GM19438 (cell line): ENCODE measurements at regions not wholly inside any gene's neighbourhood (a gene's known extent, or its start where the extent isn't known, plus 50 kb on each side); places are given as distances from the start of the nearest gene placed in this dataset.
"Not testable (repeated sequence)": the region's sequence is repeated elsewhere in the genome, so short reads cannot be mapped to it uniquely, and the experiment has no call there.

Experiments
- ATAC-seq: cut with Tn5 transposase; IDR thresholded peaks from one replicate; pipeline ENCODE4 v1.9.1; 2021; ENCODE audit warnings: low read depth; ENCODE audit not compliant: unreplicated experiment

DNA sequence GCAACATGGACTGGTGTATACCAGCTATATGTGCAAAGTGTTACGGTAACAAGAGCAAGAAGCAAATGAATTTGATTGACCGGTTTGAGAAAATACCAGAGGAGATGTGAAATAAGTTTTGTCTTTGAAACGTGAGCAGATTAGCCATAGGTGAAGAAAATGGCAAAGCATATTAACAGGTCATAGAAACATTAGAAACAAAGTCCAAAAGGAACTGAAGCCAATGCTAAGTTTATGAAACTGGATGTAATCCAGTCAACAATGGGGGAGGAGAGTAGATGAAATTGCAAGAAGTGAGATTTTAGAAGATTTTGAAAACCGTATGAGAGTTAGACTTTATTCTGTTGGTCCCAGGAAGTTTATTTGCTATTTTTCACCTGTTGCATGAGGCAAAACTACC, 1315.4 kb upstream of the CHAC2 start:
- ATAC-seq = no peak

DNA sequence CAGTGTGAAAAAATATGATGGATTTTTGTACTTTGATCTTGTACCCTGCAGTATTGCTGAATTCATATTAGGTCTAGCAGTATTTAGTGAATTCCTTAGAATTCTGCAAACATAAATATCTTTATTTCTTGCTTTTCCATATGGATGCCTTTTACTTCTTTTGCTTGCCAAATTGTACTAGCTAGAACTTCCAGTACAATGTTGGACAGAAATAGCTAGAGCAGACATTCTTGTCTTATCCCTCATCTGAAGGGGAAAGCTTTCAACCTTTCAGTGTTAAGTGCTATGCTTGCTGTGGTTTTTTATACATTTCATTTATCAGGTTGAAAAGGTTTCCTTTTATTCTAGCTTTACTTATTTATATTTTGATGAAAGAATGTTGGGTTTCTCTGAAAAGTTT, 1321.9 kb upstream of the CHAC2 start:
- no peak for ATAC-seq

DNA sequence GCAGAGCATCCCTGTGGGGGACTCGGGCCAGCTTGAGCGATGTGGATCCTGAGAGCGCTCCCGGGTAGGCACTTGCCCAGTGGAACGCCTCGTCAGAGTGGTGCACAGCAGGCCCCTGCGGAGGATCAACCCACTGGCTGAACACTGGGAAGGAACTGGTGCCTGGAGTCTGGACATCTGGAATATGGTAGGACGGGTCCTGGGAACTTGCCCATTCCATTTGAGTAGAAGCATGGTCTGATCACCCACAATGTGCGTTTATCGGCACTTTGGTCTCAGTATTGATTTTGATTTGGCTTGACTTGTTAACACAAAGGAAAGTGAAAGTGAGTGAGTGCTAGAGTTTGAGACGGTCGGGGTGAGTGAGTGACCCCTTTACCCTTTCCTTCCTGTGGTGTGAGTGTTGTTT, 1336.2 kb upstream of the CHAC2 start:
- no peak for ATAC-seq

DNA sequence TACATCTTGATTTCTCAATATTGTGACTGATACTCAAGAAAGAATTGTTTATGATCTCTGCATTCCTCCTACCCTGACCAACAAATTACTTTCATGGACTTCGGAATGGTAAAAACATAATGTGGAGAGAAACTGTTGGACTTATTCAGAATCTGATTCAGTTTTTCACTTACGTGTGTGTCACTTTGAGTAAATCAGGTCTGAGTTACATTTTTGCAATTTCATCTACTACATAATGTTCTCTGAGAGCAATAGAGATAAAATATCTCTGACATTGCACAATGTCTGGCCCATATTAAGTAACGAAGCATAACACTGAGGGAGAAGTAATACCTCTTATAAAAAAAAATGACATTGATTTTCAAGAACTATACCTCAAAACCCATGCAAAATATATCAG, 1337.9 kb upstream of the CHAC2 start:
- no peak for ATAC-seq

DNA sequence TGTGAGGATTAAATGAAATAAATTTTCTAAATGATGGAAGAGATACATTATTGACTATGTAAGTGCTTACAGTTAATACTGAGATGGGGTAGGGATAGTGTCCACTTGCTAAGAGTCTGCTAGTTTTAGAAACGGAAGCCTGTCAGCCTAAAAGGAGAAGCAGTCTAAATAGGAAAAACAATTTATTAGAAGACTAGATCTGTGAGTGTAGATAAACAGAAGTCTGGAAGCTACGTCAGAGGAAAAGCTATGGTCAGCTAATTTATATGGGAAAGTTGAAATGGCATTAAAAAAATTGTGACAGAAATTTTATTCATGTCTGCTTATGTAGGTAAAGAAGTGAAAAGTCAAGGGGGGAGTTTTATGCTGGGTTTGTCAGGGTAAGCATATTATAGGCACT, 1338.4 kb upstream of the CHAC2 start:
- ATAC-seq = no peak

DNA sequence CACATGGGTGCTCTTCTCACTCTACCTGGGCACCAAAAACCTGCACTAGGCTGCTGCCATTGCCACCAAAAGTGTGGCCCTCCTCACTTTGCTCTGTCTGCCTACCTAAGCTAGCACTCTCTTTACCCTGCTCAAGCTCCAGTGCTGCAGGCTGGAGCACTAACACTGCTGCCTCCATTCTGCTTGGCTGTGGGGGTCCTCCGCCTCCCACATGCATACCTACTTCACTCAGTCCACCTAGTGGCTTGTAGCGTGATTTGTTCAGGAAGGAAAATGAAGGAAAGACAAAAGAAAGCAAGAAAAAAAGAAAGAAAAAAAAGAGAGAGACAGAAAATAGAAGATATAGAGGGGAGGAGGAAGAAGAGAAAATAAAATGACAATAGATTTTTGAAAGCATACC, 1339.4 kb upstream of the CHAC2 start:
- ATAC-seq = no peak

DNA sequence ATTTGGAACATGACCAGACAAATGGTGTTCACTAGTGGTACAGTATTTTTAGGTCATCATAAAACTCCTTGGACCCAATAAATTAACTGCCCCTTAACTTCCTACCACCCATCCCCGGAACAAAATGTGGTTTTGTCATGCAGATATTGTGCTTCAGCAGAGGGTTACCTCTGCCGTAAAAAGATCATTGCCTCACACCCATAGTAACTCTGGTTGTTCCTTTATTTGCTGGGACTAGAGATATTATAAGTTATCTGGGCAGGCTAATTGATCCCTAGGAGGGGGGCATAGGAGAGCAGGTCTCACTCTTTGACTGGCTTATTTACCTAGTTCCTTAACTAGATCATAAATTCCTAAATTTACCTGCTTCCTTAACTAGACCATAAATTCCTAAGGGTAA, 1343.9 kb upstream of the CHAC2 start:
- ATAC-seq = no peak

DNA sequence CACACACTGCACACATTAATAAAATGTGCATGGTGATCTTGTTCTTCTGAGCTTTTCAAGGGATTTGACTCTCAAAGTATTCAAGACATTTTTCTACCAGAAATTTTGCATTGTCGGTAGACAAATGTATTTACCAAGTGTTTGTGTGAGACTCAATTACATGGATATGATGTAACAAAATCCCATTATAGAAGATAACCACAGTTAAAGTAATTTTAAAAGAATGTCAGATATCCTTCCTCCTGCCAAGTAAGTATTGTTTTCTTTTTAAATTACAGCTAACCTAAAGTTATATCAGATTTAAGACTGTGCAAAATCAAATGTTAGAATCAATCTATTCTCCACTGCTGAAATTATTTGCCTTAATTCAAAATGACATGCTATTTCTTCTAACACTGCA, 1344.5 kb upstream of the CHAC2 start:
- ATAC-seq = no peak

DNA sequence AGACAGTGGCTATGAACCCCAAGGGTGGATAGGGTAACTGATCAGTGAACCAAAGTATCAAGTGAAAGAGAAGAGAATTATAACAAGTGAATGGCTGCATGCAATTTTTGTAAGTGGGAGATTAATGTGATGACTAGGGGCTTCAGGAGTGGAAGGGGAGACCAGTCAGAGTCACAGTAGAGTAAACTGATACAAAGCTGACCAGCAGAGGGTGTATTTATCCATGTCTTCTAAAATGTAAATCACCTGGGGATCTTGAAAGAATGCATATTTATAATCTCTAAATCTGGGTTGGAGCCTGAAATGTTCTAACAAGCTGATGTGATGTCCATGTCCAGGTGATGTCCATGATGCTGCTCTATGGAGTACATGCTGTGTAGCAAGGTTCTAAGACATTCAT, 1351.3 kb upstream of the CHAC2 start:
- ATAC-seq = no peak

DNA sequence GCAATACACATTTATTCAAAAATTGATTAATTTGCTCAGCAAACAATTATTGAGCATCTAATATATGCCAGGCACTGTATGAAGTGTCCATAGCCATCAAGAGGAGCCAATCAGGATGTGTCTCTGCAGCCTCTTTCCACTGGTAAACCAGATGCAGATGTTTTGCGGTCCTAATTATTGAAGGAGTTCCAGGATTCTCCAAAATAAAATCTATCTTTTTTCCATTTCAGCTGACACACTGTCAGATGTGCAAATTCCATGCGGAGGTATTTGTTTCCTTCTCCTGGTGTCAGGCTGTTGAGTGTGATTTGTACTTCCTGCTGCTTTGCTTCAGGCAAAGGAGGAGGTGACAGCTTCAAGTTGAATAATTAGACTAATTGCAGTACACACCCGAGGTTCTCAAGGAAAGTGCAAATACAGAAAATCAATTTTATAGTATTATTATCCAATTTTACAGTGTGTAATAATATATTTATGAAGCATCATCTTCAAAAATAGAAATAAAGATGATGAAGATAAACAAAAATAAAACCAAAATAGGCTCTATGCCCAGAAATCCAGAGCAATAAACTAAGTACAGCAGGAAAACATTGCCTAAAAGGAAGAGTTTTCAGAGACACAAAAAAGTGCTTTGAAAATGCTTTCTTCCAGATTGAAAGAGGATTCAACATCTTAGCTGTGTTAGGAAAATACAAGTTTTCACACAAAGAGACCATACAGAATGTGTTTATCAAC, 1352.9 kb upstream of the CHAC2 start:
- no peak for ATAC-seq

DNA sequence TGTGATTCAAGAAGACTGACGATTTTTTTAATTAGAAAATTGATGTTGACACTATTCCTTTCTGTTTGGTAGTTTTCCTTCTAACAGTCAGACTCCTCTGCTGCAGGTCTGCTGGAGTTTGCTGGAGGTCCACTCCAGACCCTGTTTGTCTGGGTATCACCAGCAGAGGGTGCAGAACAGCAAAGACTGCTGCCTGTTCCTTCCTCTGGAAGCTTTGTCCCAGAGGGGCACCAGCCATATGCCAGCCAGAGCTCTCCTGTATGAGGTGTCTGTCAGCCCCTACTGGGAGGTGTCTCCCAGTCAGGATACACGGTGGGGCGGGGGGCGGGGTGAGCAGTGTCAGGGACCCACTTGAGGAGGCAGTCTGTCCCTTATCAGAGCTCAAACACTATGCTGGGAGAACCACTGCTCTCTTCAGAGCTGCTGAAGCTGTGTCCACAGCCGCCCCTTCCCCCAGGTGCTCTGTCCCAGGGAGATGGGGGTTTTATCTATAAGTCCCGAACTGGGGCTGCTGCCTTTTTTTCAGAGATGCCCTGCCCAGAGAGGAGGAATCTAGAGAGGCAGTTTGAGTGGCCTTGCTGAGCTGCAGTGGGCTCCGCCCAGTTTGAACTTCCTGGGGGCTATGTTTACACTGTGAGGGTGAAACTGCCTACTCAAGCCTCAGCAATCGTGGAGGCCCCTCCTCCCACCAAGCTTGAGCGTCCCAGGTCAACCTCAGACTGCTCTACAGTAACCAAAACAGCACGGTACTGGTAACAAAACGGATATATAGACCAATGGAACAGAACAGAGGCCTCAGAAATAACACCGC, 1358.1 kb upstream of the CHAC2 start:
- not testable (repeated sequence) for ATAC-seq

DNA sequence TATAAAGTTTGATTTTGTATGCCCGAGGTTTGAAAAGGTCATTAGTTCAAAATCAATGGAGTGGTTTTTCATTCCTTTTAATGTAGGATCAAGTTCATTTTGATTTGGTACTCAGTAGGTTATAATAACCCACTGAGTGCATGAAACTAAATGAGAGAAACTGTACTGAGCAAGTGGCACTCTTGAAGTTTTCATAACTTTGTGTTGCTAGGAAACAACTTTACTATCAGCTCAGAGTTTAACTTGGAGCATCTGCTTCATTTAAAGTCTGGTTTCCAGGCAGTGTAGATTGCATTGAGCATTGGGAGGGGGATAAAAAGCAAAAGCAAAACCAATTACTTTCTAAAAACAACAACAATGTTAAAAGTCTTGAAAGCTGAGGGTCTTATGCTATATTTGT, 1361.6 kb upstream of the CHAC2 start:
- ATAC-seq = no peak

DNA sequence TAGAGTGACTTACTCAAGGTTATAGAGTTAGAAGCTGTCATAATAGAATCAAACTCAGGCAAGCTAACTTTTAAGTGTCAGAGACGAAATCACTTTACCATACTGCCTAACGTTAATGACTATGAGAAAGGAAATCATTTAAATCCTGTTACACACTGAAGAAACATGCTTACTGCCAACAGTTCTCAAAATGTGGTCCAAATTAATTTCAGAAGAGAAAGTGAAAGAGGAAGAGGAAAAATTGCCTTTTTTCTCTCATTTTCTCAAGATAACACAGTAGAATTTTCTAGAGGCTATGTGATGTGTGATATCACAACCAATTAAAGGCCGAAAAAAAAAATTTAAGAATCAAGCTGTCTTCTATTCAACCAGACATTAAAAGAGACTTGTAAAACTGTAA, 1362.7 kb upstream of the CHAC2 start:
- ATAC-seq = no peak

DNA sequence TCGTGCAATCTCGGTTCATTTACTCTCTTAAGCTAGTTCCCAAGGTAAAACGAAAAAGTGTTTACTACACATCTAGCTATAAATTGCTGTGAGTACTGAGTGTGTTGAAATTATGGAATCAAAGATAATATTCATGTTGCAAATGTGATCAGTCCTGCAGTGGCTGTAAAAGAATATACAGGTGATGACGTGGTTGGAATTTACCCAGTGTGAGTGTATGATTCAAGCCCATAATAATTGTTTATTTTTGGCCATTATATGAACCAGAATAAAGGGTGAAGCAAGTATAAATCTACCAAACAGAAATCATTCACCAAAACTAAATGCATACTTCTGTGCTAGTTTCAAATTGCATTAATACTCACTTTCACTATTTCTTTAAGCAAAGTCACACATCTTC, 1363.6 kb upstream of the CHAC2 start:
- ATAC-seq = no peak

DNA sequence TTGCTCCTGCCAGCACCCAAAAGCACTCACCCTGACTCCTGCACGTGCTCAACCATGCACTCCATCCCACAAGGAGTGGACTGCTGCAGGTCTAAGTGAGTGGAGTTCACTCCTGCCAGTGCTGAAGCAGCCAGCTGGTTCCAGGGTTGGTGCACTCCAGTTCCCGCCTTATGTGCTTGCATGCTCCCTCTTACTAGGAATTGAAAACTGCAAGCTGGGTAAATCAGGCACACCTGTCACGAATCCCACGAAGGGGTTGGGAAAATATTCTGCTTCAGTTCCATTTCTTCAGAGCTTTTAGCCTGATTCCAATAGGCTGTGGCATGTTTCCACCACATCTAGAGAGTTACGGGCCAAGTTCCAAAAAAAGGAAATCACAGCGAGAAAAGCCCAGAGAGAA, 1365.5 kb upstream of the CHAC2 start:
- ATAC-seq = no peak

DNA sequence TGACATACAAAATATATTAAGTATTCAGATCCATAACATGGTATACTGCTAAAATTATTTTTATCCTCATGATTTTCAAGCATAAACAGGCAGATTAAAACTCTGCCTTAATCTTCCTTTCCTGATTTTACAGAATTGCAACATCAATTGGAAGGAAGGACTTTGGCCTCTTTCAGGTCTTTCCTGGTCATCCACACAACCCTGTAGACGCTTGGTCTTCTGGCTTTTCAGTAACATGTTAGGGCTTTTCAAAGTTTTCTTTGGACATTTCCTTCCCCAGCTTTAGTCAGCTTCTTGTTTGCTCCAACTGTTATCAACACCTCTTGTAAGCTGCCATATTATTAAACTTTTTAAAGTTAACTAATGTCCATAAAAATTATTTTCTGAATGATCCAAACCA, 1364.9 kb upstream of the NRXN1 start:
- ATAC-seq = no peak

DNA sequence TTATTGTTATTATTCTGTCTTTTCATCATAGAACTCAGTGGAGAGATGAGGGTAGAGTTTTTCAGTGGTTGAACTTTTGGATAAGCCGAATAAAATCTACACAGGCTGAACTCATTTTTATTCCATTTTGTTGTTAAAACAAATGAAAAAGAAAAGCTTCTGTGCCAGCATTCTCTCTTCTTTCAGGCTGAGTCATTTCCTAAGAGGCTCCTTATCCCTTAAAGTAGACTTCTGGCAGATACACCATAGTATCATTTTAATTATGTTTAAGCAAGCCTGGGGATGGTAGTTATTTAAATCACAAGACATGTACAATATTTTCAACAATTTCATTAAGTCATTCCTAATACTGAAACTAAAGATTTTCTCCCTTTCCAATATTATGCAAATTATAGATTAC, 1364.0 kb upstream of the NRXN1 start:
- no peak for ATAC-seq

DNA sequence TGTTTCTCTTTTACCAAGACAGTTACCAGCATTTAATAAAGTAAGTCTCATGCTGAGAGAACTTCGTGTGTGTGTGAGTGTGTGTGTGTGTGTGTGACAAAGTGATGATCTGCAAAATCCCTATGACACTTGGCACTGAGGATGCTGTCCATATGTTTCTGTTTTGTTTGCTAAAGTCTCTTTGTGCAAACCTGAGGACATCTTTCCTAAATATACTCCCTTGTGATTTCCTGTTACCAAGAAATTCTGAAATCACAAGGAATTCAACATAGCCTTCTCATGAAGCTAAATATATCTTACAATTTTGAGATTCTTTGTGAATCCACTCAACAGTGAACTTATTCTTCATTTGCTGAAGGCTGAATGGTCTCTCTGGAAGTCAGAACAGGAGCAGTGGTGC, 1359.7 kb upstream of the NRXN1 start:
- ATAC-seq = no peak

DNA sequence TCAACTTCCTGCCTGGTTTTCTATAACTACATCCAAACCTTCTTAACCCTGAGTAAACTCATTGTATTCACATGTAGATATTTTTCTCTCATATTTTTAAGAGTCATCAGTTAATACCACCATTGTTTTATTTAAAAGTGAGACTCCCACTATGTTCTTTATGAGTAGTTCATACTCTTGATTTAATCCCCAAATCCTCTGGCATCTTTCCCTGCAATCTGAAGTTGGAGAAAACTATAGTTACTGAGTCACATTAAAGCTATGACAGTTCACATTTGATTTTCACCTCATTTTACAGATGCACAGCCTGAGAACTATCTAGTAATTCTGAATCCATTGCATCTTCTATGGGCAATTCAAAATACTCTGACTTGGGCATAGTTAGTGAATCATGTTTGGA, 1358.7 kb upstream of the NRXN1 start:
- ATAC-seq = no peak

DNA sequence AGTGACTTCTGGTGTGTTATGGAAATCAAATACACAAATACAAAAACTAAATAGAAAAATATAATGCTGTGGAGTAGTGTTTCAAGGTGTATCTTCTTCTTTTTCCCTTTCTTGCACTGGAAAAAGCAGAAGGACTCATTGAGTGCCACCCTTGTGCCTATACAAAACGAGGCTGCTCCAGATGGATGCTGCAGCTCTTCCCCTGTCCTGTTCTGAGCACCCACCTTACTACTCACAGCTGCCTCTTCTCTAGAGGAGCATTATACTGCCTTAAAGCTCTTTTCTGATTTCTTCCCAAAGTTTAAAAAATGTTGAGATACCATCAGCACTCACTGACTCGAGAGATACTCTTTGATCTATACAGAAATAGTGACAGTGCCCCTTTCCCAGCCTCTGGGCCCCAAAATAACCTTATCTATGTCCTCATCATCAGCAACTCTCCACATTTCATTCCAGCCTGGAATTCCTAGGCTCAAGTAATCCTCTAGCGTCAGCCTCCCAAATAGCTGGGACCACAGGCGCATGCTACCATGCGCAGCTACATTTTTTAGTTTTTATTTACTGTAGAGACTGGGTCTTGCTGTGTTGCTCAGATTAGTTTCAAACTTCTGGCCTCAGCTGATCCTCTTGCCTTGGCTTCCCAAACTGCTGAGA, 1356.1 kb upstream of the NRXN1 start:
- ATAC-seq = no peak

DNA sequence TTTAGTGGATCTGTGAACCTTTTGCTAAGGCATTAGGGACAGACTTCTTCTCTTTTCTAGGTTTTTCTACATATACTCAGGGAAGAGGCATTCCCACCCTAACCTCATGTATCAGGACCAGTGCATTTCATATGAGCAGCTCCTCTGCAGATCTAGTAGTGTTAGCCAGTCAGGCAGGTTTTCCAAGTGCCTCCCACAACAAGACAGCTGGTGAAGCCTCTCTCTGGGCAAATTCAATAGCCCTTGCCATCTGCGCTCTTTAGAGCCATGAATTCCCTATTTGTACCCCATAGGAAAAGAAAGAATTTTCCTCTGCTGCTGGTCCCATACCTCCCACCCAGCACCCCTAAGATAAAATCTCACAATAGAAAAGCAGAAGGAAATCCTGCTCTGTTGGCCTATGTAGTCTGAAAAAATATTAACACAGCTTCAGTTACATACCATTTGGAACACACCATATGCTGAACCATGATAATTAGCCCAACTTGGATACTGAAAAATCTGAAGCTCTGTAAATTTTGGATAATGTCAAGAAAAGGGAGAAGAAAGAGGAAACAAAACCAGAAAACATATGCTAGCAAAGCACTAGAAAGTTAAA, 1354.6 kb upstream of the NRXN1 start:
- ATAC-seq = no peak
